C1 segment of cervical spinal cord (tissue), 14 donors: ENCODE measurements at regions not wholly inside any gene's neighbourhood (a gene's known extent, or its start where the extent isn't known, plus 50 kb on each side); places are given as distances from the start of the nearest gene placed in this dataset.
"Not testable (repeated sequence)": the region's sequence is repeated elsewhere in the genome, so short reads cannot be mapped to it uniquely, and the experiment has no call there.

Experiments
- DNase-seq, 14 donors: peaks; one replicate each; lab custom pipeline; 2025; lab: John Stamatoyannopoulos, UW

DNA sequence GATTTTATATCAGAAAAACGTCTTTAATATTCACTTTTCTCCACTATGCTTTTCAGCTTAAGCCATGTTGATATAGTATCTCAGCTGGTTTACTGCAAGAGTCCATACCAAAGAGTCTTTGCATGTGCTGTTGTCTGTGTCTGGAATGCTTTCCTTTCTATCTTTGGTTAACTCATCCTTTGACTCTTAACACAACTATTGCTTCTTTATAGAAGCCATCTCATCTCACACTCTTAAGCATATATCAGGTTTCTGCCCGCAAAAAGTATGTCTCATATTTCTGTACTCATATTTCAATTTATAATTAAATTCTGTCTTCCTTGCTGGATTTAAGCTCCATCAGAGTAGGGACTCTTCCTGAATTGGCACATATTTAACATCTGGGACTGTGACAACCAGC is 220.9 kb upstream of the KCNK2 start:
- no peak for DNase-seq

DNA sequence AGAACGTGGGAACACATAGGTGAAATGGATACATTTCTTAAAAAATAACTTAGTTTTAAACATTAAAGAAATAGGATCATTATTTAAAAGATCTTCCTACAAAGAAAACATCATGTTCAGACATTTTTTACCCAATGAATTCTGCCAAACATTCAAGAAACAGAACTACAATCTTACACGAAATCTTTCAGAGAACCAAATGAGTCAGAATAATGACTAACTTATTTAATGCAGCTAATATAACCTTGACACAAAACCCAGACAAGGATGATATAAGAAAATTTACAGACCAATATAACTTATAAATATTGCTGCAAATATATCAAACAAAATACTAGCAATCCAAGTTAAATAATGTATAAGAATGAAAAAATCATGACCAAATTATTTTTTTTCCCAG is 220.1 kb upstream of the KCNK2 start:
- DNase-seq = no peak

DNA sequence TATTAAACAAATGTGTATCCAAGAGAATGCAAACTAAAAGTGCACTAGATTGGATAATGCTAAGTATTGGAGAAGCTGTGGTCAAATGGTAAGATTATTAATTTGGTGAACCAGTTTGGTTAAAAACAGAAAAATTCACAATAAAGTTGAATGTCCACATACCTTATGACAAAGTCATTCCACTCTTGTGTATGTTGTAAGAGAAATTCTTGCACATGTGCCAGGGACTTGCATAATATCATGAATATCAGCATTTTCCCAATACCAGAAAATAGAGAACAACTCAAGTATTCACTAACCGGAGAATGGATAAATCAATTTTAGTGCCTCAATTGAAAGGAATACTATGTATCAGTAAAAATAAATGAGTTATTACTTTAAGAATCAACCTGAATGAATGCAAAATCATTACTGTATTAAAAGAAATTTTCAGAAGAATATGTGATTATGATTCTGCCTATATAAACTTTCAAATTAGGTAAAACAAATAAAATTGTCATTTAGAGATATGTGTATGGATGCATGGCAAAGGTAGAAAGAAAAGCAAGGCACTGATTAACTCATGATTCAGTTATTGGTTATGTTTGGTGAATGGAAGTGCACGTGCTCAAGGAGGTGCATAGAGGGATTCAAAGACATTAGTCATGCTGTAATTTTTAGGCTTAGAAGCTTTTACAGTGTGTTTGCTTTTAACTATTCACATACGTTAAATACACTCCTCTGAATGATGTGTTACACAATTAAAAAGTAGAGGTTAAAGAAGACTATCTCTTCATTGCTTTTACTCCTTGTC is 217.4 kb upstream of the KCNK2 start:
- DNase-seq = no peak

DNA sequence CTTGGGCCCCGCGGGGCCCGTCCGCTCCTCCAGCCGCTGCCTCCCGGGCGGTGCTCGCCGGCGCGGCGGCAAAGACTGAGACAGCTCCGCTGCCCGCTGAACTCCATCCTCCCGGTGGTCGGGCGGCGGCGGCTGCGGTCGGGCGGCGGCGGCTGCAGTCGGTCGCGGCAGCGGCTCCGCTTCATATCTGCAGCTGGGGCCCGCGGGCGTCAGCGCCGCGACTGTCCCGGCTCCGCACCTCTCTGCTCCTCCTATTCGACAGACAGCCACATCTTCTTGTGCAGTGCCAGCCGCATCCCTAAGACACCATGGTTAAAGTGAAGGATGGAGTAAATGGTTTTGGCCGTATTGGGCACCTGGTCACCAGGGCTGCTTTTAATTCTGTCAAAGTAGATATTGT is 212.1 kb upstream of the KCNK2 start:
- not testable (repeated sequence) for DNase-seq

DNA sequence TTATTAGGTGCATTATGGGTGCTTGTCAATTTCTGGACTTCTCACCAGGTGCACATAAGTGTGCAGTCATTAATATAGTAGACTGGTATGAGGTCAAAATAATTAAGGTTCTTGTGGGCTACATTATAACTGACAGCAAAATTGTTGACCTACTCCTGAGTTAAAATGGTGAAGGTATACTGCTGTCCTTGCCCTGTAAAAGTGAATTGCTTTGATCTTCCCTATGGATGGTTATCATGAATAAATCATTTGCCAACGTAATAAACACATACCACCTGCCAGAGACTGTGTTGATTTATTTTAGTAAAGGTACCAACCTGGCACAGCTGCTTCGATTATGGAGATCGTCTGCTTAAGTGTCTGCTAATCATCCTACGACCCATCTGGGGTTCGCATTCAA is 201.6 kb upstream of the KCNK2 start:
- DNase-seq = no peak

DNA sequence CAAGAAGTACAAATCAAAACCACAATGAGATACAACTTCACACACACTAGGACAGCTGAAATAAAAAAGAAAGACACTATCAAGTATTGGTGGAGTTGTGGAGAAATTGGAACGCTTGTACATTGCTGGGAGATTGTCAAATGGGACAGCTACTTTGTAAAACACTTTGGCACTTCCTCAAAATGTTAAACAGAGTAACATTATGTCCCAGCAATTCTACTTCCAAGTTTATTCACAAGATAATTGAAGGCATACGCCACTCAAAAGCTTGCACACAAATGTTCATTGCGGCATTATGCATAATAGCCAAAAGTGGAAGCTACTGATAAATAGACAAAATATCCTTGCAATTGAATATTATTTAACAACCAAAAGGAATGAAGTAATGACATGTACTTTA is 199.9 kb upstream of the KCNK2 start:
- no peak for DNase-seq

DNA sequence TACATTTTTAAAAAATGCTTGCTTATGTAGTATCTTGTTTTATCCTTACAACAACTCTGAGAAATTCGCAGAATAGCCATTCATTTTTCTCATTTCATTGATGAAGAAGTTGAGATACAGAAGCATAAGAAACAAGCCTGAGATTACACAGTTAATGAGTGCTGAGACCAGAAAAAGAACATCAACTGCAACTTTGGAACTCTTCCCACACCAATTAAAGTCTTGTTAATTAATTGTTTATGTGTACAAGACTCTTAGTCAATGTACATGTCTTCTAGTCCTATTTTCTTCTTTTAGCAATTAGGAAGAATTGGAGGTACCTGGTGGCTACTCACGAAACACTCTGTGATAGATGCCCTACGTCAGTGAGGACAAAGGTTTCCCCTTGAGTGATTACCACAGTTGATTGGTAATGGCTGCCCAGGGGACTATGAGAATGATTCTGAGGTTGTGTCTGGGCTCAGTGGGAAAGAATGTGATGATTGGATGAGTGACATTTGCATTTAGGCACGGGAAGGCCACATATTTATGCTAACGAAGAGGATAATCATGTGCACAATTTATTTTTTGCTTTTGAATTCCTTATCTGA is 187.4 kb upstream of the KCNK2 start:
- no peak for DNase-seq

DNA sequence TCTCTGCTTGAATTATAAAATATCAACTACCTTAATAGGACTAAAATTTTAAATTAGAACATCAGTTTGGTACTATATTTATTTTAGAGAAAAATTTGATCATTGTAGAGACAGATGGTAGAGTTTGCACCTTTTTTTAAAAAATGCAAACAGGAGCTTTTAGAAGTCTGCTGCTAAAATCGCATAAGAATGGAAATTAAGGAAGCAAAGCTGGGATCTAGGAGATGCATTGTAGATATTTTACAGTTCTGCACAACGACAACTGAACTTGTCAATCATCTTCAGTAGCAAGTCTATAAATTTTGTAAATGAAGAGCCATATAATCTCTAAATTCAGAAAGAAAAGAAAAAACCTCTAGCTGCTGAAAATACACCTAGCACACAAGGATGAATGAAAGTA is 185.6 kb upstream of the KCNK2 start:
- no peak for DNase-seq

DNA sequence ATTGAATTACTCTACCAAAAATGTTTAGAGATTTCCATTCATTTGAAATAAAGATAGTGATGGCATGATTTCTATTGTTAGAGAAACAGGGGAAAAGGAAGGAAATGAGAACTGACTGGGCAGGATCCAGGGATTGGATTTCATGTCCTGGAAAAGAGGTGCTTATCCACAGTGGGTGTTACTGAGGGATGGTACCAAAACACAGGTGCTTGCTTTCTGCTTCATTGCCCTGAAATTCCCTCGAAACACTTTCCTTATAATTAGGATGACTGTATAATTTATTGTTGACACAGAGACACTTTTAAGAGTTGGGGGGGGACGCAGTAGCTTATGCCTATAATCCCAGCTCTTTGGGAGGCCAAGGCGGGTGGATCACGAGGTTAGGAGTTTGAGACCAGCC is 185.0 kb upstream of the KCNK2 start:
- DNase-seq = no peak

DNA sequence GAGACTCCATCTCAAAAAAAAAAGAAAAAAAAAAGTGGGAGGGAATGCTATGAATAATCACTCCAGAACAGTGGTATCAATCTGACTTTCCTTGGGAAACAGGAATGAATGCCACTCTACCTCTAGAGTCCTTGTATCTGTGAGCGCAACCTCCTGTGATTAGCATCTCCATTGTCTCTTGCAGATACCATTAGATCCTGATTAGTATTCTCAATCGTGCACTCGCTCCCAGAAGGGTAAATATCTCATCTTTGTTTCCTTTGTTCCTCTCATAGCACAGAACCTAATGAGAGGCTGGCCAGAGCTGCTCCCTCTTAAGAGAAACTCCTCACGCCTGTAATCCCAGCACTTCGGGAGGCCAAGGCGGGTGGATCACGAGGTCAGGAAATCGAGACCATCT is 184.4 kb upstream of the KCNK2 start:
- no peak for DNase-seq

DNA sequence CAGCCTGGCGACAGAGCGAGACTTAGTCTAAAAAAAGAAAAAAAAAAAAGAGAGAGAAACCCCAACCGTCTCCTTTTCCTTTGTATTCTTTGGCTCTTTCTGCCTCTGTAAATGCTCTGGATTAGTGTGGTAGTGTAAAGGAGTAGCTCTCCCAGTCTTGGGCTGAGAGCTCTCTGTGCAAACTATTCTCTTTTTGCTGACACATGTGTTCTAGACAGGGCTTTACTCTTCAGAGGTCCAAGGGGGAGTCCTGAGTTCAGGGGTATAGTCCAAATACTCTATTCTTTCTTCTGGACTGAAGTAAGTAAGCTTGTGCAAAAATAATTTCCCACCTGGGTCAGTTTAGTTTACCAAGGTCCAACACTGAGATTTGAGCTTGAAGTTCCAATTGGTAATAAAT is 183.8 kb upstream of the KCNK2 start:
- DNase-seq = no peak

DNA sequence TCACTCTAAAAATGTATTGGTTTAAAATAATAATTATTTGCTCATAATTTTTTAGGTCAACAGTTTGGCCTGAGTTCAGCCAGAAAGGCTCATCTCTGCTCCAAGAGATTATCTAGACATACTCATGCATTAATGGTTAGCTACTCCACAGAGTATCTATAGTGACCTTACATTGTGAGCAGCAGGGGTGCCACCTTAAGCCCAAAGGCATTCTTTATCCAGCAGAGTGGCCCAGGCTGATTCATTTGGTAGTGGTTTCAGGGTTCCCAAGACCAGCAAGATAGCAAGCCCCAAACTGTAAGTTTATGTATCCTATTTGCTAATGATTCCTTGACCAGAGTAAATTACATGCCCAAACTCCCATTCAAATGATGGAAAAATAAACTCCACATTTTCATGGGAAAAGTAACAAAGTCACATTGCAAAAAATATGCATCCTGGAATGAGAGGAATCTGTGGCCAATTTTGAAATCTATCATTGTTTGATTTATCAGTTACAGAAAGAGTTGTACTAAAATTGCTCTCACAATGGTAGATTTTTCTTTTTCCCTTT is 182.6 kb upstream of the KCNK2 start:
- DNase-seq = no peak

DNA sequence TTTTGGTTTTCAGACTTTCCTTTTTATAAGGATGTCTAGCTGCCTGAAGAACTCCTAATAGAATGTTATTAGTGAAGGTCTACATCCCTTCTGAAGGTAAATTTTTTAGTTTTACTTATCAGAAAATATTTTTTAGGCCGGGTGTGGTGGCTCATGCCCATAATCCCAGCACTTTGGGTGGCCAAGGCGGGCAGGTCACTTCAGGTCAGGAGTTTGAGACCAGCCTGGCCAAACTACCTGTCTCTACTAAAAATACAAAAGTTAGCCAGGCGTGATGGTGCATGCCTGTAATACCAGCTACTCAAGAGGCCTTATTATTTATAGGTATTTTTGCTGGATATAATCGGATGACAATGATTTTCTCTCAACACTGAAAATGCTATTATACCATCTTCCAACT is 181.9 kb upstream of the KCNK2 start:
- DNase-seq = no peak

DNA sequence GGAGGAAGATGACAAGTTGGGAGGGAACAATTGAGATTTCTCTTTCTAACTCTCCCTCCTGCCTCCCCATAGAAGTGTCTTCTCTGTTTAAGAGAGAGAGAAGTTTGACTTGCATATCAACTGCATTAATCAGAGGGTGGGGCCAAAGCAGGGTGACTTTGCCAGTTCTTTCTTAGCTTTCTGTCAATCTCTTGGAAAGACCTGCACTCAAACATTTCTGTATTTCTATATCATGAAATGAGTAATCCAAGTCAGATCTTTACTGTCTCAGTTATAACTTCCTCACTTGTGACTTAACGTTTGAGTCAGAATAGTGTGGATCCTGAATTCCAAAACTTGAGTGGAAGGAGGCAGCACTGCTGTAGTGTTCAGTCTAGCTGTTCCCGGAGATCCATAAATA is 180.8 kb upstream of the KCNK2 start:
- no peak for DNase-seq

DNA sequence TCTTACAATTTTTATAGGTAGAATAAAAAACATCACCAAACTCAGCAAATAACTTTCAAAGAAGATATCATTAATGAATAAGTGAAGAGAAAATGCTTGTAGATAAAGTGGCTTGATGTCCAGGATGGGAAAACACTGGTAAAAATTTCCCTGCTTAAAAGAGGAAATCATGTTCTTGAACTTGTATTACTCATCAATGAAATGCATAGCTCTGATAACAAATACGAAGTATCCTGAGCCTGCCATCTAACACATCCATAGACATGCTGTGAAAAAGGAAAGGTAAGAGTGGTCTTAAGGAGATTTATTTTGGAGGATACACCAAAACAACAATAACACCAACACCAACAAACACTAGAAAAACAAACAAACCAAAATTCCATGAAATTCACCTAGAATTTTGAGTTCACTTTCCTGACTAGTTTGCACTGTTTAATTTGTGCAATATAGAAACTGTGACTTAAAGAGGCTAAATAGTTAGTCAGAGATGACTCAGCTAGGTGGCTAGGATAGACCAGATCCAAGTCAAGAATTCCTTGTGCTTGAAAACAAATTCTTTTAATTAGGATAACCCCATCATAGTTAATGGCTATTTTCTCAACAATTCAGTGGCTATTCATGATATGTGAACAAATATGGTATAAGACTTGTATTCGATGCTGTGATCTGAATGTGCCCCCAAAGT is 179.8 kb upstream of the KCNK2 start:
- DNase-seq = no peak

DNA sequence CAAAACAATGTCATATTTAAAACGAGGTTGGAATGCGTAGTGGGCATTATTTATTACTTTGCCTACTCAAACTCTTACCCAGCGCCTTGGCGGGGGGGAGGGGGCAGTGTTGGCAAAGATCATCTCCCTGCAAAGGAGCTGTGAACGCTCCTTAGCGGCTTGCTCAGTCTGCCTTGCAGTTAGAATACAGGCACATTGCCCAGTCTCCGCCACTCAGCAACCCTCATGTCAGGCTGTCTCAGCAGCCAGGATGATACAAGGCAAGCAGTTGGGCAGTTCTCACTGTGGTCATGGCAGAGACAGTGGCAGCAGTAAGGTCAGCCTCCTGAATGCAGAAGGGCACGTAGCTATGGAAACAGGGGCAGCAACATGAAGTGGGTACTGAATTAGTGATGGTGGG is 170.4 kb upstream of the KCNK2 start:
- DNase-seq = peak in 1 of 14 donors; percentile 10

DNA sequence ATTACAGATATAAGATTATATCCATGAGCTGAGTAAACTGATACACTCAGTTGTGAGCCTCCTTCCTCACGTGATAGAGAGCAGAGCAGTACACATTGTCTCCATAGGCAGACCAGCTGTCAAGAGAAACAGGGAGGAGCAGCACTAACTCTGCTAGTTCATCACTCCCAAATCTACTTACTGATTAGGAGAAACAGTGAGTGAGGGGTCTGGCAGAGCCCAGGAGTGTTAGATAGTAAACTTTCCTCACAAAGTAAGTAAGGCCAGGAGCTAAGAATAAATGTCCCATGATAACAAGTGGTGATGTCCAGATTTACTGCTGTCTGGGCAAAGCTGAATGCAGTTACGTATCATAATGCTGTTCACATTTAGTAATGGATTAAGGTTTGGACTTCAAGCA is 168.6 kb upstream of the KCNK2 start:
- no peak for DNase-seq

DNA sequence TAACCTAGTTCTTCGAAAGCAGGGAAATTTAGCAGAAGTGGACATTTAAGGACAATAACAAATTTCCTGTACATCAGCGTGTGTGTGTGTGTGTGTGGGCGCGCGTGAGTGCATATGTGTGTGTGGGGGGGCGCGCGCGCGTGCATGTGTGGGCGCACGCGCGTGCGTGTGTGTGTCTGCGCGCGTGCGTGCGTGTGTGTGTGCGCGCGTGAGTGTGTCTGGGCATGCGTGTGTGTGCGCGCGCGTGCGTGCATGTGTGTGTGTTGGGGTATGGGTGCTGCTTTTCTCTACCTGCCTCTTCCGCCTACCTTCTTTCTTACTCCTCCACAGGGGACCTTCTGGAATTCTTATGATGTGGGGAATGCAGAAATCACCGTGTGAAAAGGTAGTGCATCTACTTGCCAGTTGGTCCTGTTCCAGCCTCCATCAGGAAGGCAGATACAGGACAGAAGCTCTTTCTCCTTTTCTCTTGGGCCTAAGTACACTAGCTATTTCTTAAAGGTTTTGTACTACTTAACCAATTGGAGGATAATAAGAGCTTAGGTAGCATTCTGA is 165.4 kb upstream of the KCNK2 start:
- no peak for DNase-seq

DNA sequence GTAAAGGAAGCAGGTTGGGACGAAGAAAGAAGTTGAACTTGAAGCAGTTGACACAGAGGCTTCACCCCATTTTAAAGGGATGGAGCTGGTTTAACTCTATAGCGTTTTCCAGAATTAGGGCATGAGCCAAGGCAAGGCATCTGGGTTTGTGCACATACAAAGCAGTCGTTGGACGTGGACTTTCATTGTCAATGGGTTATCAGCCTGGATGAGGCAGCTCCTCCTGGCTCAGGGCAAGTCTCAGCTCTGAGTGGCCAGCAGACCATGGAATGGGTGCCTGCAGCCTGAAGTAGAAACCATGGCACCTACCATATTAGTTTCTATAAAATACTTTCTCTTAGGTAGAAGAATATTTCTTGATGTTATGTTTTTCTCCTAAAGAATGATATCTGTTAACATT is 163.8 kb upstream of the KCNK2 start:
- no peak for DNase-seq

DNA sequence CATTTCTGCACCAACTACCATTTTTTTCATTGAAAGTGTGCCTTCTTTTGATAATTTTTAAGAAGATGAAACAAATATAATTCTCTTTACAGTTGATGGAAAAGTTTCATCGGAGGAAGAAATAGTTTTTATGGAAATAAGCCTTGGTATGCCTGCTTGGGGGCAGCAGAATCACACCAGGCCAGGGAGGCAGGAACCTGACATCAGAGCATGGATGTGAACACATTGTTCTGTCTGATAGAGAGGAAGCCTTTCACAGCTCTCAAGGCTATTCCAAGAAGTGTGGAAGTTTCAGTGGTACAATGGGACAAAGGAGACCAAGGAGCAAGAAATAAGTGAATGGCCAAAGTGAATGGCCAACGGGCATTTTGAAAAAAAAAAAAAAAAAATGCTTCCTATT is 162.2 kb upstream of the KCNK2 start:
- no peak for DNase-seq

DNA sequence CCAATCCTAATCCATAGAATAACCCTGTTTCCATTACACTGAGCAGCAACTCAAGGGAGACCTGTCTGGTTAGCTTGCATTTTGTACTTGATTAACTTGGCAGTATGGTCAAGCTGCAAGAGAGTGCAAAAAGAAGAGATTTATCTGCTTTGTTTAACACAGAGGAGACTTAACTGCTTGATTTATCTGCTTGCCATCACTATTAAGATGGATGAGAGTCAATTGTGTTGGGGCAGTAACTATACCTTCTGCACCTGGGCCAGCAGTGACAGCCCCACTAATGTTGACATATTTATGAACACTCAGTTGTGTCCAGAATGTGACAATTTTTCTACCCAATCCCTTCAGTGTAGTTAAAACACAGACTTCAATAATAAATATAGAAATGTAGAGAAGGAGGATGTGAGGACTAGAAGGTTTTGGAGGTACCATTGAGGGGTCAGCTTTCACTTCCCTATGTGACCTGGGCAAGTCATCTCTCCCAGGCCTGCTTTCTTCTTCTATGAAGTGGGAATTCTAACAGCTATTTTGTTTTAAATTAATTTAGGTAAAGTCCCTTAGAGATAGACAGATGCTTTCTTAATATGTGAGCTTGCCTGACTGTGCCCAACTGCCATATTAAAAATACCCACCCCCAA is 159.1 kb upstream of the KCNK2 start:
- DNase-seq = no peak

DNA sequence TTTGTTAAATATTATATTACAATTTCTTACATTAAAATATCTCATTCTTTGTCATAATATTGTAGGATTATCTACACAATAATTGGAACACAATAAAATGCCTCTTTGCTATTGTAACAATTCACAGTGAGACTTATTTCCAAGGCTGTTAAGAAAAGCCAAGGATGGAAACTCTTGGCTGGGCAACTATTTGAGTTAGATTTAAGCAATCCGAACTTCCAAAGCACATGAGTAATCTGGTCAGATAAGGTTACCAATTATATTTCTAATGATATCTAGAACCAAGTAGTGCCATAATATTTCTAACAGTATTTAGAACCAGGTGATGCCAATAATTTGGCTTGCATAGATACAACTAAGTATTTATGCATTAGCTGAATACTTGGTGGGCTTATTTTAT is 154.7 kb upstream of the KCNK2 start:
- DNase-seq = no peak
